Activated CD4-positive, alpha-beta T cell treated with anti-CD3 and anti-CD28 coated beads for 48 hours (primary cell): ENCODE measurements at regions not wholly inside any gene's neighbourhood (a gene's known extent, or its start where the extent isn't known, plus 50 kb on each side); places are given as distances from the start of the nearest gene placed in this dataset.
"Not testable (repeated sequence)": the region's sequence is repeated elsewhere in the genome, so short reads cannot be mapped to it uniquely, and the experiment has no call there.

ENCODE experiments used
- DNase-seq: peaks from one replicate; pipeline ENCODE4 v3.0.0-alpha.2; 2020

- DNase-seq: no peak
These were observed 427.8 kb downstream of the PREX1 start for GRCh38 chr20:48400009-48400408.

GRCh38 chr20:48398506-48399449 lies 429.0 kb downstream of the PREX1 start:
- no peak for DNase-seq

- DNase-seq: not testable (repeated sequence)
These were observed 430.6 kb downstream of the PREX1 start for GRCh38 chr20:48396981-48397861.

- no peak for DNase-seq
These were observed 431.8 kb downstream of the PREX1 start for GRCh38 chr20:48395816-48396546.

- no peak for DNase-seq
These were observed 433.3 kb downstream of the PREX1 start for GRCh38 chr20:48394415-48395081.

- no peak for DNase-seq
These were observed 434.0 kb downstream of the PREX1 start for GRCh38 chr20:48393737-48394314.

GRCh38 chr20:48393311-48393685 lies 434.5 kb downstream of the PREX1 start:
- no peak for DNase-seq

GRCh38 chr20:48392407-48393310 lies 435.1 kb downstream of the PREX1 start:
- DNase-seq: no peak

GRCh38 chr20:48390981-48391380 lies 436.8 kb downstream of the PREX1 start:
- no peak for DNase-seq

- no peak for DNase-seq
These were observed 440.1 kb downstream of the PREX1 start for GRCh38 chr20:48387675-48388074.

- no peak for DNase-seq
These were observed 442.3 kb downstream of the PREX1 start for GRCh38 chr20:48385527-48385926.

GRCh38 chr20:48385114-48385513 lies 442.7 kb downstream of the PREX1 start:
- DNase-seq: no peak

GRCh38 chr20:48384147-48384818 lies 443.5 kb downstream of the PREX1 start:
- DNase-seq: peak; percentile 53

- DNase-seq: no peak
These were observed 444.5 kb downstream of the PREX1 start for GRCh38 chr20:48383252-48383651.

GRCh38 chr20:48382304-48382703 lies 445.5 kb downstream of the PREX1 start:
- no peak for DNase-seq

- no peak for DNase-seq
These were observed 446.3 kb downstream of the PREX1 start for GRCh38 chr20:48381353-48382120.

GRCh38 chr20:48380661-48381060 lies 447.1 kb downstream of the PREX1 start:
- no peak for DNase-seq

GRCh38 chr20:48378976-48379675 lies 448.7 kb downstream of the PREX1 start:
- DNase-seq: no peak

GRCh38 chr20:48377940-48378339 lies 449.9 kb downstream of the PREX1 start:
- no peak for DNase-seq
